NB4 (cell line): ENCODE measurements at regions not wholly inside any gene's neighbourhood (a gene's known extent, or its start where the extent isn't known, plus 50 kb on each side); places are given as distances from the start of the nearest gene placed in this dataset.

Experiments
- DNase-seq: peaks from one replicate; pipeline ENCODE4 v3.0.0; 2010; ENCODE audit warnings: low read depth
- H3K4me3 ChIP-seq: one replicate; pipeline ENCODE4 v1.5.1; 2011; ENCODE audit warnings: mild to moderate bottlenecking, low read depth, low read length, moderate library complexity
- MYC ChIP-seq: IDR thresholded peaks from 2 replicates; pipeline ENCODE4 v1.6.1; 2011; ENCODE audit warnings: low read depth, low read length
- POLR2A ChIP-seq: IDR thresholded peaks from 2 replicates; pipeline ENCODE4 v1.6.1; 2011; ENCODE audit warnings: mild to moderate bottlenecking; ENCODE audit not compliant: insufficient read length; ENCODE audit errors: extremely low read depth
- TF ChIP-seq, protein P1 (sequence below): IDR thresholded peaks from one replicate; pipeline ENCODE4 v1.5.1; 2012; ENCODE audit warnings: low read depth, low read length
- TF ChIP-seq, protein P2 (sequence below): IDR thresholded peaks from 2 replicates; pipeline ENCODE4 v1.6.1; 2011; ENCODE audit warnings: low read depth, low read length

DNA sequence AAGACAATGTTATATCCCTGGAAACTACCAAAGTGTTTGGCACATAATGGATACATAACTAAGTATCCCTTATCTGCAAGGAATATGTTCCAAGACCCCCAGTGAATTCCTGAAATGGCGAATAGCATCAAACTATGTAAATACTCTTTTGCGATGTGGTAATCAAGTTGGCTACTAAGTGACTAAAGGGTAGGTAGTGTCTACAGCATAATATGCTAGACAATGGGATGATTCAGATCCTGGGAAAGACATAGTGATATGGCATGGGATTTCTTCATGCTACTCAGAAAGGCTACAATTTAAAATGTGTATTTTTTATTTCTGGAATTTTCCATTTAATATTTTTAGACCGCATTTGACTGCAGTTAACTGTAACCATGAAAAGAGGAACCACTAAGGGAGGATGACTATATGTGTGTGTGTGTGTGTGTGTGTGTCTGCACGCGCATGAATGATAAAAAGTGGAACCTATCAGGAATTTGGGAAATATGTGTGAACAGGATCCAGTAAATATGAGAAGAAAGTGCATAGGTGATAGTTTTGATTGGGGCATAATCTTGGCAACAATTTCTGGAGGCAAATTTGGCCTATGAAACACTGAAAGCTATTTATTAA, 1899.9 kb downstream of the NCAM2 start:
- TF ChIP-seq, protein P1, sequence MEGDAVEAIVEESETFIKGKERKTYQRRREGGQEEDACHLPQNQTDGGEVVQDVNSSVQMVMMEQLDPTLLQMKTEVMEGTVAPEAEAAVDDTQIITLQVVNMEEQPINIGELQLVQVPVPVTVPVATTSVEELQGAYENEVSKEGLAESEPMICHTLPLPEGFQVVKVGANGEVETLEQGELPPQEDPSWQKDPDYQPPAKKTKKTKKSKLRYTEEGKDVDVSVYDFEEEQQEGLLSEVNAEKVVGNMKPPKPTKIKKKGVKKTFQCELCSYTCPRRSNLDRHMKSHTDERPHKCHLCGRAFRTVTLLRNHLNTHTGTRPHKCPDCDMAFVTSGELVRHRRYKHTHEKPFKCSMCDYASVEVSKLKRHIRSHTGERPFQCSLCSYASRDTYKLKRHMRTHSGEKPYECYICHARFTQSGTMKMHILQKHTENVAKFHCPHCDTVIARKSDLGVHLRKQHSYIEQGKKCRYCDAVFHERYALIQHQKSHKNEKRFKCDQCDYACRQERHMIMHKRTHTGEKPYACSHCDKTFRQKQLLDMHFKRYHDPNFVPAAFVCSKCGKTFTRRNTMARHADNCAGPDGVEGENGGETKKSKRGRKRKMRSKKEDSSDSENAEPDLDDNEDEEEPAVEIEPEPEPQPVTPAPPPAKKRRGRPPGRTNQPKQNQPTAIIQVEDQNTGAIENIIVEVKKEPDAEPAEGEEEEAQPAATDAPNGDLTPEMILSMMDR = no peak
- no peak for TF ChIP-seq POLR2A
- TF ChIP-seq, protein P2, sequence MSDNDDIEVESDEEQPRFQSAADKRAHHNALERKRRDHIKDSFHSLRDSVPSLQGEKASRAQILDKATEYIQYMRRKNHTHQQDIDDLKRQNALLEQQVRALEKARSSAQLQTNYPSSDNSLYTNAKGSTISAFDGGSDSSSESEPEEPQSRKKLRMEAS = no peak
- TF ChIP-seq MYC = no peak
- DNase-seq = no peak
- H3K4me3 ChIP-seq = no peak overlapping the region

DNA sequence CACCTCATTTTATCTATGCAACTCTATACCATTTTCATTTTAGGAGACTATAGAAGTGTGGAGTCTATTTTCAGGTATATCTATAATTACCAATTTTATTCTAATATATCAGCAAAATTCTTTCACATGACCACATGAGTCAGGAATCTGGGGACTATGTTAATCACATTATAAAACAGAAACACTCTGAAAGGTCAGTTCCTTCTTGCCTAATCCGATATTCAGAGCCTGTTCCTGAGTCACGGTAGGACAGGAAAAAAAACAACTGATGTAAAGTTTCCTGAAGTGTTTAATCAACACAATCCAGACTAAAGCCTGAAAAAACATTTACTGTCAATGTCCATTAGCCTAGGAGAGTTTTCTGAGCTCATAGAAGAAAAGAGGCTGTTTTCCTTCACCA, 1902.3 kb downstream of the NCAM2 start:
- DNase-seq = no peak
- no peak overlapping the region for H3K4me3 ChIP-seq

GRCh38 chr21:22903851-22904250, 1905.6 kb downstream of the NCAM2 start:
- no peak for DNase-seq
- H3K4me3 ChIP-seq = no peak overlapping the region
- TF ChIP-seq MYC = no peak
- TF ChIP-seq POLR2A = no peak
- TF ChIP-seq, protein P2 = no peak
- TF ChIP-seq, protein P1 = no peak

More for the DNA sequence above, 1902.3 kb downstream of the NCAM2 start:
- TF ChIP-seq, protein P1 = no peak
- TF ChIP-seq POLR2A = no peak
- no peak for TF ChIP-seq MYC
- TF ChIP-seq, protein P2 = no peak

DNA sequence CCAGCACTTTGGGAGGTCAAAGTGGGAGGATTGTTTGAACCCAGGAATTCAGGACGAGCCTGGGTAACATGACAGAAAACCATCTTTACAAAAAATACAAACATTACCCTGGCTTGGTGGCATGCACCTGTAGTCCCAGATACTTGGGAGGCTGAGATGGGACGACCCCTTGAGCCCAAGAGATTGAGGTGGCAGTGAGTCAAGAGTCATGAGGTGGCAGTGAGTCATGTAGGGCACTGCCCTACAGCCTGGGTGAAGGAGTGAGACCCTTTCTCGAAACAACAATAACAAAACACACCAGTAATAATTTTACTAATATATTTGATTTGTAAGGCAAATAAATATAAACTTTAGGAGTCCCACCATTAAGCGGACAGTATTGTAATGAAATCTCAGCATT, 1906.2 kb downstream of the NCAM2 start:
- DNase-seq = no peak
- H3K4me3 ChIP-seq = no peak overlapping the region
- TF ChIP-seq, protein P1 = no peak
- TF ChIP-seq POLR2A (no peak), MYC (no peak)
- TF ChIP-seq, protein P2 = no peak

DNA sequence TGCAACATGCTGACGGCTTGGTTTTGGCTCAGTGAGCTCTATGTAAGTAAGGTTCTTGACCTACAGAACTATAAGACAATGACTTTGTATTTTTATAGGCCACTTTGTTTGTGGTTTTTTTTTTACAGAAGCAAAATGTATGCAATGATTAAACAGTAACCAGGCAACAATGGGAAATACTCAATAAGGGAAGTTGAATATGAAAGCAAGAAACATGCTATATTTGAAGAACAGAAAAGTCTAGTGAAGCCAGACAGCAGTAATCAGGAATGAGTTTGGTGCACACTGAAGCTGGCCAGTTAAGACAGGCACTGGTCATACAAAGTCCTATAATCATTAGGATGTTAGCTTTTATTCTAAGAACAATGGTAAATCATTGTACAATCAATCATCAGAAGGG, 1926.8 kb downstream of the NCAM2 start:
- DNase-seq = peak; percentile 1
- H3K4me3 ChIP-seq = no peak overlapping the region
- TF ChIP-seq MYC (no peak), POLR2A (no peak)
- TF ChIP-seq, protein P1 = no peak

DNA sequence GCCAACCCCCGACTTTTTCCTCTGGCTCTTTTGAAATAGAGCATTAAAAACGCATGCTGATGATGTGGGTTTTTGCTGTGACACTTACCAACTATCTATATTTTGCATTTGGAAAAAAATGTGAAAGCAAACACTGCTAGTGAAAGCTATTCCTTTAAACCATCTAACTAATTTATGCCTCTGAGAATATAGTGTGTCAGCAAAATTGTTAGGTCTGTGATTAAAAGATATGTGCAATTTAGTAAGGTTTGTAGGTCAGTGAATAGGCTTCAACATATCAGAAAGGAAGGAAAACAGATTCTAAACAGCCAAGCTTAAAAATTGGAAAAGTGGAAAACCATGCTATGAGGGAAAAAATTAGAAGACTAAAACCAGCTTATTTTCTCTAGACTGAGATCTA, 1929.3 kb downstream of the NCAM2 start:
- no peak for DNase-seq
- TF ChIP-seq, protein P1 = no peak
- TF ChIP-seq MYC (no peak), POLR2A (no peak)
- H3K4me3 ChIP-seq = no peak overlapping the region
